Liver (tissue), 3 donors: ENCODE measurements at regions not wholly inside any gene's neighbourhood (a gene's known extent, or its start where the extent isn't known, plus 50 kb on each side); places are given as distances from the start of the nearest gene placed in this dataset.

ENCODE experiments used
- EGR1 ChIP-seq, 2 donors: IDR thresholded peaks; 2 replicates each; pipeline ENCODE4 v1.6.1; 2016 to 2018; ENCODE audit warnings: antibody characterized with exemption in 2 of 2, low read depth in 2 of 2
- FOXA1 ChIP-seq: IDR thresholded peaks from 2 replicates; pipeline ENCODE4 v1.6.1; 2016; ENCODE audit warnings: antibody characterized with exemption
- GABPA ChIP-seq, 2 donors: IDR thresholded peaks in 1 of 2; conservative IDR thresholded peaks in 1 of 2; 2 replicates each; pipeline ENCODE4 v1.6.1; 2016; ENCODE audit warnings: antibody characterized with exemption in 2 of 2, mild to moderate bottlenecking in 1 of 2, moderate library complexity in 1 of 2
- HNF4A ChIP-seq, 2 donors: conservative IDR thresholded peaks; 2 replicates each; pipeline ENCODE4 v1.6.1; 2016; ENCODE audit warnings: antibody characterized with exemption in 2 of 2, mild to moderate bottlenecking in 2 of 2
- RXRA ChIP-seq, 2 donors: IDR thresholded peaks; 2 replicates each; pipeline ENCODE4 v1.6.1; 2017 to 2018; ENCODE audit warnings: antibody characterized with exemption in 2 of 2, mild to moderate bottlenecking in 1 of 2
- TAF1 ChIP-seq: conservative IDR thresholded peaks from 2 replicates; pipeline ENCODE4 v1.6.1; 2016; ENCODE audit warnings: antibody characterized with exemption, mild to moderate bottlenecking
- TF ChIP-seq, protein P1 (sequence below): fragments of 150-350 bp; IDR thresholded peaks from 2 replicates; pipeline ENCODE4 v1.5.1; 2017; ENCODE audit warnings: improper control_type of control experiment, low read depth, low read length; ENCODE audit not compliant: missing input control
- TF ChIP-seq, protein P2 (sequence below): IDR thresholded peaks from 2 replicates; pipeline ENCODE4 v1.6.1; 2016; ENCODE audit warnings: antibody characterized with exemption, mild to moderate bottlenecking
- TF ChIP-seq, protein P3 (sequence below): IDR thresholded peaks from 2 replicates; pipeline ENCODE4 v1.6.1; 2016; ENCODE audit warnings: antibody characterized with exemption
- TF ChIP-seq, protein P4 (sequence below): IDR thresholded peaks from 2 replicates; pipeline ENCODE4 v1.6.1; 2016; ENCODE audit warnings: antibody characterized with exemption
- donor health status: healthy.
- donor health status: healthy.

DNA sequence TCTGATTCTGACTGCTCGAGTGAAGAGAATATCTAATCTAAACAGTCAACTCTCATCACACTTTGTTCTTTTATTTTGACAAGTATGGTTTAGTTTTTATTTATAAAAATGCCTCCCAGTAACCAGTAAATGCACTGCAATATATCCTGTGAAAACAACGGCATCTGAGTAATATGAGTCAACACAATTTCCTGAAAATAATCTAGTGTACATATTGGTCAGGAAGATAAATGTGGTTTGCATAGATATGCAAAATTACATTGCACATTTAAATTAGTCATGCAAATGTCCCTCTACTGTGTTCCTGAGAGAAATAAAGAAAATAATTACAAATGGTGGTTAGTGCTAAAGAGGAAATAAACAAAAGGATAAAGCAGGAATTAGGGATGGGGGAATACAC, 1190.7 kb upstream of the SEL1L start:
- TF ChIP-seq, protein P1, sequence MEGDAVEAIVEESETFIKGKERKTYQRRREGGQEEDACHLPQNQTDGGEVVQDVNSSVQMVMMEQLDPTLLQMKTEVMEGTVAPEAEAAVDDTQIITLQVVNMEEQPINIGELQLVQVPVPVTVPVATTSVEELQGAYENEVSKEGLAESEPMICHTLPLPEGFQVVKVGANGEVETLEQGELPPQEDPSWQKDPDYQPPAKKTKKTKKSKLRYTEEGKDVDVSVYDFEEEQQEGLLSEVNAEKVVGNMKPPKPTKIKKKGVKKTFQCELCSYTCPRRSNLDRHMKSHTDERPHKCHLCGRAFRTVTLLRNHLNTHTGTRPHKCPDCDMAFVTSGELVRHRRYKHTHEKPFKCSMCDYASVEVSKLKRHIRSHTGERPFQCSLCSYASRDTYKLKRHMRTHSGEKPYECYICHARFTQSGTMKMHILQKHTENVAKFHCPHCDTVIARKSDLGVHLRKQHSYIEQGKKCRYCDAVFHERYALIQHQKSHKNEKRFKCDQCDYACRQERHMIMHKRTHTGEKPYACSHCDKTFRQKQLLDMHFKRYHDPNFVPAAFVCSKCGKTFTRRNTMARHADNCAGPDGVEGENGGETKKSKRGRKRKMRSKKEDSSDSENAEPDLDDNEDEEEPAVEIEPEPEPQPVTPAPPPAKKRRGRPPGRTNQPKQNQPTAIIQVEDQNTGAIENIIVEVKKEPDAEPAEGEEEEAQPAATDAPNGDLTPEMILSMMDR: no peak
- TF ChIP-seq, protein P2, sequence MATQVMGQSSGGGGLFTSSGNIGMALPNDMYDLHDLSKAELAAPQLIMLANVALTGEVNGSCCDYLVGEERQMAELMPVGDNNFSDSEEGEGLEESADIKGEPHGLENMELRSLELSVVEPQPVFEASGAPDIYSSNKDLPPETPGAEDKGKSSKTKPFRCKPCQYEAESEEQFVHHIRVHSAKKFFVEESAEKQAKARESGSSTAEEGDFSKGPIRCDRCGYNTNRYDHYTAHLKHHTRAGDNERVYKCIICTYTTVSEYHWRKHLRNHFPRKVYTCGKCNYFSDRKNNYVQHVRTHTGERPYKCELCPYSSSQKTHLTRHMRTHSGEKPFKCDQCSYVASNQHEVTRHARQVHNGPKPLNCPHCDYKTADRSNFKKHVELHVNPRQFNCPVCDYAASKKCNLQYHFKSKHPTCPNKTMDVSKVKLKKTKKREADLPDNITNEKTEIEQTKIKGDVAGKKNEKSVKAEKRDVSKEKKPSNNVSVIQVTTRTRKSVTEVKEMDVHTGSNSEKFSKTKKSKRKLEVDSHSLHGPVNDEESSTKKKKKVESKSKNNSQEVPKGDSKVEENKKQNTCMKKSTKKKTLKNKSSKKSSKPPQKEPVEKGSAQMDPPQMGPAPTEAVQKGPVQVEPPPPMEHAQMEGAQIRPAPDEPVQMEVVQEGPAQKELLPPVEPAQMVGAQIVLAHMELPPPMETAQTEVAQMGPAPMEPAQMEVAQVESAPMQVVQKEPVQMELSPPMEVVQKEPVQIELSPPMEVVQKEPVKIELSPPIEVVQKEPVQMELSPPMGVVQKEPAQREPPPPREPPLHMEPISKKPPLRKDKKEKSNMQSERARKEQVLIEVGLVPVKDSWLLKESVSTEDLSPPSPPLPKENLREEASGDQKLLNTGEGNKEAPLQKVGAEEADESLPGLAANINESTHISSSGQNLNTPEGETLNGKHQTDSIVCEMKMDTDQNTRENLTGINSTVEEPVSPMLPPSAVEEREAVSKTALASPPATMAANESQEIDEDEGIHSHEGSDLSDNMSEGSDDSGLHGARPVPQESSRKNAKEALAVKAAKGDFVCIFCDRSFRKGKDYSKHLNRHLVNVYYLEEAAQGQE: no peak
- TF ChIP-seq, protein P3, sequence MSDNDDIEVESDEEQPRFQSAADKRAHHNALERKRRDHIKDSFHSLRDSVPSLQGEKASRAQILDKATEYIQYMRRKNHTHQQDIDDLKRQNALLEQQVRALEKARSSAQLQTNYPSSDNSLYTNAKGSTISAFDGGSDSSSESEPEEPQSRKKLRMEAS: no peak
- no peak for TF ChIP-seq EGR1 (IDR thresholded peaks at IDR 0.05; ENCODE audit: low read depth in 2 of 2)
- TF ChIP-seq GABPA (IDR thresholded peaks at IDR 0.05 in 1 of 2, conservative IDR thresholded peaks at IDR 0.05 in 1 of 2): no peak
- no peak for TF ChIP-seq FOXA1
- TF ChIP-seq HNF4A (conservative IDR thresholded peaks at IDR 0.05): no peak
- TF ChIP-seq, protein P4, sequence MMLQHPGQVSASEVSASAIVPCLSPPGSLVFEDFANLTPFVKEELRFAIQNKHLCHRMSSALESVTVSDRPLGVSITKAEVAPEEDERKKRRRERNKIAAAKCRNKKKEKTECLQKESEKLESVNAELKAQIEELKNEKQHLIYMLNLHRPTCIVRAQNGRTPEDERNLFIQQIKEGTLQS: no peak
- no peak for TF ChIP-seq TAF1
- TF ChIP-seq RXRA (IDR thresholded peaks at IDR 0.05): no peak
